ENCODE measurements at regions not wholly inside any gene's neighbourhood (a gene's known extent, or its start where the extent isn't known, plus 50 kb on each side); places are given as distances from the start of the nearest gene placed in this dataset.

DNA sequence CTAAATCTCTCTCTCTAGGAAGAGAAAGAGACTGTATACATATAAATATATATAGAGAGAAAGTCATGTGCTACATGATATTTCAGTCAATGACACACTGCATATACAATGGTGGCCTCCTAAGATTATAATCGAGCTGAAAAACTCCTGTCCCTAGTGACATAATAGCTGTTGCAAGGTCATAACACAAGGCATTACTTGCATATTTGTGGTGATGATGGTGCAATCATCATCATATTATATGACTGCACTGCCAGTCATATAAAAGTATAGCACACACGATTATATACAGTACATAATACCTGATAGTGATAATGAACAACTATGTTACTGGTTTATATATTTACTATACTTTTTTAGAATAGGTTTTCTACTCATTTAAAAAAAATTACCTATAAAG lies 316.7 kb downstream of the FGFR2 start:
- TF ChIP-seq CTCF (IDR thresholded peaks at IDR 0.05) (no peak), POLR2AphosphoS5 (IDR thresholded peaks at IDR 0.05) (peak in 1 of 3 donors; percentile 71), POLR2A (IDR thresholded peaks at IDR 0.05) (no peak), EP300 (IDR thresholded peaks at IDR 0.05; ENCODE audit: low read depth) (no peak)
